HG03175 (cell line): ENCODE measurements at regions not wholly inside any gene's neighbourhood (a gene's known extent, or its start where the extent isn't known, plus 50 kb on each side); places are given as distances from the start of the nearest gene placed in this dataset.

Source experiments
- ATAC-seq: cut with Tn5 transposase; IDR thresholded peaks from one replicate; pipeline ENCODE4 v1.9.1; 2021; ENCODE audit warnings: mild to moderate bottlenecking, moderate library complexity; ENCODE audit not compliant: unreplicated experiment

DNA sequence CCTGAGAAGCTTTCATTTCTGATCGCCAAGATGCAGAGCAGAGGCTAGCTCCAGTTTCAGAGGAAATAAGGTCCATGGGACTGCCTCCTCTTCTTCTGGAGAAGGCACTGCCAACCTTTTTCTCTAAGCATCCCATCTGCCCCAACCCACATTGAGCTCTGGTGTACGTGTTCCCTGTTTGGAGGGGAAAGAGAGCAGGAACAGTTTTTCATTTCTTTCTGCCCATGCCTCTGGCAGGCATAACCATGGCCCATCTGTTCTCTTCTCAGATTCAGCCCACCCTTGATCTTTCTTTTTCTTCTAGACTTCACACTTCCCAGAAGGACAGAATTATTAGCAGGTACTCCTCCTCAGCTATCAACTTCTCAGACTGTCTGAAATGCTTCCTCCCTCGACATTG, 1110.3 kb upstream of the KLHL29 start:
- no peak for ATAC-seq

- ATAC-seq = peak; percentile 76
Observed at GRCh38 chr2:22276696-22277095, 1108.3 kb upstream of the KLHL29 start.

- no peak for ATAC-seq
Observed at GRCh38 chr2:22279541-22279940, 1105.4 kb upstream of the KLHL29 start.

GRCh38 chr2:22281033-22281432, 1103.9 kb upstream of the KLHL29 start:
- ATAC-seq = no peak

- no peak for ATAC-seq
Observed at GRCh38 chr2:22282220-22282619, 1102.8 kb upstream of the KLHL29 start.

DNA sequence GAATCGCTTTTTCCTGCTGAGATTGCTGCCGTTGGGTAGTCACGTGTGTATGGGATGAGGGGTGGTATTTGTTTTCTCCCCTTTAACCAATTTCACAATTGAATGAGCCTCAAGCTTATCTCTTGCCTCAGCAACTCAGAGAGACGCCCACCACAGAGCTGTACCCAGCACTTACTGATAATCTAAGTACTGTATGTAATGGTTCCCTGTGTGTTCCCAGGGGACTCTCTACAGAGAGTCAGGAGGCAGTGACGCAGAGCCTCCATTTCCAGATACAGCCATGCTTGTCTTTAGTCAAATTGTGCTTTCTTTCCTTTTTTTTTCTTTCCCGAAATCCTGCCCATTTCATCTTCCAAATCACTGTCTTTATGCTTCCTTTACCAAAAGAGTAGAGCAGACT, 1102.1 kb upstream of the KLHL29 start:
- ATAC-seq = no peak

- no peak for ATAC-seq
Observed at GRCh38 chr2:22283436-22283835, 1101.5 kb upstream of the KLHL29 start.

- no peak for ATAC-seq
Observed at GRCh38 chr2:22290302-22290701, 1094.7 kb upstream of the KLHL29 start.

GRCh38 chr2:22290909-22291473, 1094.0 kb upstream of the KLHL29 start:
- ATAC-seq = no peak

DNA sequence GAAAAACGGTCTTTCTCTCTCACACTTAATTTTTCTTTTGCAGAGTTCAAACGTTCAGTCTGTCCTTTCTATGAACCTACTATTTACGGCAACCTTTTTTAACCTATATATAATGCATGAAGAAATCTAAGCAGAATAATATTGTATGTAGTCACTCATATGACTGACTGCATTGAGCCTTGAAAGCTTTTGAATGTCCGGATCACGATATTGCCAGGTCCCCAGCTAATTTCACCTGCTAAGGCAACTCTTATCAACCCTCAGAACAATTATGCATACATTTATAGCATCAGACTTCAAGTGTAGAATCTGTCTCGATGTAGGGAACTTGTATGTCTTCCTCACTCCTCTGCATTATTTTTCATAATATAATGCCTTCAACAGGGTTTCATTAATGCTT, 1083.8 kb upstream of the KLHL29 start:
- no peak for ATAC-seq

DNA sequence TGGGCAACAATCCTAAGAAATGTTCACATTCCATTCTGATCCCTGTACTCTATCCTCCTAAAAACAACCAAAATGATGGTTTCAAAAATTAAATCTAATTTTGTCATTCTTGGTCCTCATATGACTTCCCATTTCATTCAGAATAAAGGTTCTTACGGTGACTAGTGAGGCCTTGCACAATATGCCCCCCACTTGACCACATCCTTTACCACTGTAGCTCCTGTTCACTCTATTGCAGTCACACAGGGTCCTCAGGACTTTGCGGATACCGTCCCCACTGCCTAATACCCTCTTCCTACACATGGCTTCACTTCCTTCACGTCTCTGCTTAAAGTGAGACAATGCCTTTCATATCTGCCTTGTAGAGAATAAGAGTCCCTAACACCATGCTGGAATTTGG, 1058.7 kb upstream of the KLHL29 start:
- ATAC-seq = no peak

DNA sequence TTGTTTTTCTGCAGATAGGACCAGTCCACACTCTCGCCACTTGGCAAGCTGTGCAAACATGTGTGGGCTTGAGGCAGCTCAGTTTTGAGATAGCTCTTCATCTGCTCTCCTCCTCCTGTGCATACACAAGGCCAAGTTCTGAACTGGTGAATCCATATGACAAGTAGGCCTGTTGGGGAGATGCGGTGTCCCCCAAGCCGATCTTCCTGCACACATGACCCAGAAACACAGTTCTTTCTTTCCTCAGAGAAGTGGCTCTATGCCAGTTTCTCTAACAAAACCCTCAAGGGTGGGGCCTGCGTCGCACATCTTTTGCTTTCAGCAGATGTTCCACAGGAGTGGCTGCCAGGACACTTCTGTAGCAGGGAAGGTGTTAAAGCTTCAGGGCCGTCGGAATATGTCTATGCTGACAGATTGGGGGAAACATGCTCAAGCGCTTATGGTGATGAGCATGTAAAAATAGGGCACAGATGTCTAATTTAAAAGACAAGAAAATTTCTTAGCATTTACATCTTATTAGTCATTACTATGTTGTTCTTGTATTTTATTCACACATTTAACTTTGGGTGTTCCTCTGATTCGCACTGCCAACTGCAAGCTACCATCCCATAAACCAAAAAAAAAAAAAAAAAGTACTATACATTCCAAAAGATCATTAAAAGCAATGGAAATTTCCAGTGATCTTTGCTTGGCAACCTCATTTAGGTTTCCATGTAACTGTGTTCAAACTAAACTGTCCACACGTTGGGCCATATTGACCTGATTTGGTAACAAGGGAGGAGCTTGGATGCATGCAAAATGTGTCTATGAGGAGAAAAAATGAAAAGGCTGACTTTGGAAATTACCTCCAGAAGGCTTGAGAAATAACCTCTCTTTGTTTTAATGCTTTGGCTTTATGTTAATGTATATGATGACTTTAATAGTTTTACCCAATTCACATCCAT, 1055.5 kb upstream of the KLHL29 start:
- no peak for ATAC-seq

DNA sequence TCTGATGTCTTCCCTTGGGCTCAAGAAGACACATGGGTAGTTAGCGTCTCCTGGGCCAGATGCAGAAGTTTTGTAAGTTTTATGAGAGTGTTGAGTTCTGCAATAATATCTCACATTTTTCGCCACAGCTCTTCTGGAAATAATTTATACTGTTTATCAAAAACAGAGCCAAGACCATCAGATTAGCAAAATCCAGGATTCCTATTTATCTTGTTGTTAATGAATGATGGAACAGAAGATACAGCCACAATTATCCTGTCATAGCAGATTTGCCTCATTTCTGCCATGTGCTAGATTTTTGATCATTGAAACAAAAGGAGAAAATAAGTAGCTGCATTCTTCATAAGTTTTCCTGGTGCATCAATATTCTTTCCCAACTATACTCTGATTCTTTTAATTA, 1048.6 kb upstream of the KLHL29 start:
- ATAC-seq = no peak

GRCh38 chr2:22340716-22341115, 1044.3 kb upstream of the KLHL29 start:
- no peak for ATAC-seq

DNA sequence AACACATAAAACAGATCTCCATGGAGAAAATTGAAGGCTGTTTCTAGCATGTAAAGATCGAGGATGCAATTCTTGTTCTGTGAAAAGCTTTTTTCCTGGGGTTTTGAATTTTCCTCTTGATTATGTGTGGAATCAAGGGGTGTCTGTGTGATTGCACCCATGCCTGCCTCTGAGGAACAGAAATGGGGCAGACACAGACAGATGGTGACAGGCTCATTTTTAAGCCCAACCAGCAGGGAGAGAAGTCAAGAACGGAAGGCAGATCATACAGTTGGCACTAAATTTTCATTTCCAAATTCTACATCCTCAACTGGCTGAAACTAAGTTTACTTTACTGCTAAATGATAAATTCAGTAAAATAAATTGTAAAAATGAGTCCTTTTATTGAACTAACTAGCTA, 1037.7 kb upstream of the KLHL29 start:
- ATAC-seq = no peak

- no peak for ATAC-seq
Observed at GRCh38 chr2:22350621-22351020, 1034.4 kb upstream of the KLHL29 start.

GRCh38 chr2:22355816-22356433, 1029.1 kb upstream of the KLHL29 start:
- ATAC-seq = peak; percentile 80

DNA sequence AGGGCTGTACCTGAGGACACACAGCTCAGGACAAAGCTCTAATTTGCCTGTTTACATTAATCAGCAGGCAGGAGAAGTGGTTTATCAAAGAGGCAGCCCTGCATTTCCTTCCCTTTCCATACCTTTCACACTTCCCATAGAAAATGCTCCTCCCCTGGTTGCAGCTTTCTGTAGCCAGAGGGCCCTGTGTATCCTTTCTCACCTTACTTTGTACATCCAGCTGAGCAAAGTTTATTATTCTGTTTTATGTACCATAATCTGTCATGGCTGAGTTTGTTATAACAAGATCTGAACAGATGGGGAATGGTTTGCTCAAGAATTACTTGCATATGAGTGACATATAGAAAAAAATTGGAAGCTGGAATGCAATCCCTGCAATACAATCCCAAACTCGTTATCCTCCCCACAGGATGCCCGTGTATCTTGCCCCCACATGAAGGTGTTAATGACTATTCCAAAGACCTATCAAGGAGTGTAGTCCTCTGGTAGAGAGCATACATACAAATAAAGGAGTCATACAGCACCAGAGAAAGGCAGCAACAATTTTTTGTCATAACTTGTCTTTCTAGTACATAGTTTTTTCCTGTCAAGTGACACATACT, 1025.8 kb upstream of the KLHL29 start:
- no peak for ATAC-seq

DNA sequence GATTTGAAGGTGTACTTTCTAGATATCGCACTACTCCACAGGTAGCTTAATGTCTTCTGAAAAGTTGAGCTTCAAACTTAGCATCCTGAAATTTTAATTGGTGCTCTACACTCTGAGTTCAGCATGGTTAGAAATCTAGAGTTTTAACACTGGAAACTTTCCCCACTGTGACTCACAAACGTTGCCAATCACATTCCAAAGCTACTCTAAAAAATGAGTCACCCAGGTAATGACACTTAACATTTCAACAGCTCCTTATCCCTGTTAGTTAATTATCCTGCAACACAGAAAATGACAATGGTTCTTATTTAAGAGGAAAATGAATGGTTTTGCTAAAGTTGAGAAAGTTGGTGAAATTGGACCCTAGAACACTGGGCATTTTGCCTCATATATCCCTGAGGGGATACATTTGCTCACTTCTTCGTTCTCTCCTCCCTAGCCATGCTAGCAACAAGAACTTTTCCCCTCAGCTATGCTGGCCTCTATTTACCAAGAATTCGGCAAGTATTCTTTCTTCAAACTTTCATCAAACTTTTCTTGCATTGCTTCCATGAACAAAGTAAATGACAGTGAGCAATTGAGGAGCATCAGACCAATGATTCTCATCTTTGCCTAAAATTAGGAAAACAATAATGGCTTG, 1024.1 kb upstream of the KLHL29 start:
- ATAC-seq = no peak

DNA sequence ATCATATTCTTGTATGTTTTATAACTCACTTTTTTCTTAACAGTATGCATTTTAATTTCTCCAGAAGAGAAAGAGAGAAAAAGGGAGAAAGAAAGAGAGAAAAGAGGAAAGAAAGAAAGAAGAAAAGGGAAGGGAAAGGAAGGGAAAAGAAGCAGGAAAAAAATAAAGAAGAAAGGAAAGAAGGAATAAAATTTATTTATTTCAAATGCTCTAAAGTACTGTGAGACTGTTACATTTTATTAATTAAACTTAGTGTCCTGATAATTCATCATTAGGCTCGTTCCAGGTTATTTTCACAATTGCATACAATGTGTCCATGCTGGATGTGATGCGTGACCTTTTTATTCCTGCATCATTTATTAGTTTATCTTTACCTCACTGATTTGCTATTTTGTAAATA, 1023.4 kb upstream of the KLHL29 start:
- ATAC-seq = no peak

DNA sequence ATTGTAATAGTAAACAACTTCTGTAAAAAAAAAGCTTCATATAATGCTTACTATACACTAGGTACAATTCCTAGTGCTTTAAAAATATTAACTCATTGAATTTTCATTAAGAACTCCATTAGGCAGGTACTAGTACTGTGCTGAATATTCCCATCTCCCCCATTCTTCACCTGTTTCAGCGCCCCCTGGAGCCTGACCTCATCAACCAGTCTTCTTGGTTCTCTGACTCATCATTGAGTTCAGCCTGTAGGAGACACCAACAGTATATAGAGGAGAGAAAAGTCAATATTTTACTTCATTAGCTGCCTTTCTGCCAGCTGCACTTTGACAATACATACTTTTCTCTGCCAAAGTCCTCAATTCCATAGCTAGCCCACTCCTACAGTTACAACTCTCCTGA, 1009.9 kb upstream of the KLHL29 start:
- no peak for ATAC-seq
